Mucosa of descending colon (tissue), 3 donors: ENCODE measurements at regions not wholly inside any gene's neighbourhood (a gene's known extent, or its start where the extent isn't known, plus 50 kb on each side); places are given as distances from the start of the nearest gene placed in this dataset.
A peak's percentile ranks its signal among the peaks of the same experiment; 100 is the strongest.

Source experiments
- ATAC-seq: fragments of 200-7000 bp; cut with Tn5 transposase; one replicate; pipeline ENCODE4 v1.9.1; 2020; ENCODE audit warnings: mild to moderate bottlenecking, moderate library complexity
- DNase-seq, 3 donors: peaks; one replicate each; pipeline ENCODE4 v3.0.0-alpha.2; 2020
- H3K36me3 ChIP-seq: fragments of 200-600 bp; one replicate; pipeline ENCODE4 v1.8.0; 2021; ENCODE audit warnings: low read depth, mild to moderate bottlenecking
- H3K4me1 ChIP-seq: fragments of 200-600 bp; one replicate; pipeline ENCODE4 v1.8.0; 2021; ENCODE audit warnings: low read depth, mild to moderate bottlenecking
- H3K4me3 ChIP-seq: fragments of 200-600 bp; one replicate; pipeline ENCODE4 v1.8.0; 2021; ENCODE audit warnings: mild to moderate bottlenecking
- H3K9me3 ChIP-seq: fragments of 200-600 bp; one replicate; pipeline ENCODE4 v1.8.0; 2021; ENCODE audit warnings: mild to moderate bottlenecking
- intact Hi-C, 2 donors: fragments of 100-400 bp; cut with DNase I in 1 of 2; cut with micrococcal nuclease in 1 of 2; formaldehyde crosslinking; loops; one replicate each; pipeline versions ENCODE4 v1.11.0 to v1.11.1; 2022; cut with DNase I, micrococcal nuclease
- TF ChIP-seq, protein P1 (sequence below): fragments of 200-600 bp; IDR thresholded peaks from one replicate; pipeline ENCODE4 v1.8.0; 2022; ENCODE audit warnings: antibody characterized with exemption, mild to moderate bottlenecking
- donor health status: DM: no; HTN: no; CAD: no; lungs with moderate emphysema.
- donor health status: DM: no; HTN: no; CAD: no.
- donor health status: DM: no; HTN: yes; CAD: no.

DNA sequence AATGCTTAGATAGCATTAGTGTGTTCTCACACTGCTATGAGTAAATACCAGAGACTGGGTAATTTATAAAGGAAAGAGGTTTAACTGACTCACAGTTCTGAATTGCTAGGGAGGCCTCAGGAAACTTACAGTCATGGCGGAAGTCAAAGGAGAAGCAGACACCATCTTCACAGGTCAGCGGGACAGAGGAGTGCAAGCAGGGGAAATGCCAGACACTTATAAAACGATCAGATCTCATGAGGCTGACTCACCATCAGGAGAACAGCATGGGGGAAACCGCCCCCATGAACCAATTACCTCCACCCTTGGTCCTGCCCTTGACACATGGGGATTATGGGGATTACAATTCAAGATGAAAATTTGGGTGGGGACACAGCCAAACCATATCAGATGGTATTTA, 381.5 kb upstream of the DPPA4 start:
- intact Hi-C loops, result no loop called here
- H3K9me3 ChIP-seq, result no peaks in the 10 kb centered on the region
- H3K4me1 ChIP-seq, result no peaks in the 10 kb centered on the region
- ATAC-seq (no peak), DNase-seq (no peak)
- TF ChIP-seq, protein P1, sequence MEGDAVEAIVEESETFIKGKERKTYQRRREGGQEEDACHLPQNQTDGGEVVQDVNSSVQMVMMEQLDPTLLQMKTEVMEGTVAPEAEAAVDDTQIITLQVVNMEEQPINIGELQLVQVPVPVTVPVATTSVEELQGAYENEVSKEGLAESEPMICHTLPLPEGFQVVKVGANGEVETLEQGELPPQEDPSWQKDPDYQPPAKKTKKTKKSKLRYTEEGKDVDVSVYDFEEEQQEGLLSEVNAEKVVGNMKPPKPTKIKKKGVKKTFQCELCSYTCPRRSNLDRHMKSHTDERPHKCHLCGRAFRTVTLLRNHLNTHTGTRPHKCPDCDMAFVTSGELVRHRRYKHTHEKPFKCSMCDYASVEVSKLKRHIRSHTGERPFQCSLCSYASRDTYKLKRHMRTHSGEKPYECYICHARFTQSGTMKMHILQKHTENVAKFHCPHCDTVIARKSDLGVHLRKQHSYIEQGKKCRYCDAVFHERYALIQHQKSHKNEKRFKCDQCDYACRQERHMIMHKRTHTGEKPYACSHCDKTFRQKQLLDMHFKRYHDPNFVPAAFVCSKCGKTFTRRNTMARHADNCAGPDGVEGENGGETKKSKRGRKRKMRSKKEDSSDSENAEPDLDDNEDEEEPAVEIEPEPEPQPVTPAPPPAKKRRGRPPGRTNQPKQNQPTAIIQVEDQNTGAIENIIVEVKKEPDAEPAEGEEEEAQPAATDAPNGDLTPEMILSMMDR, result no peak
- H3K4me3 ChIP-seq, result no peak overlapping the region
- H3K36me3 ChIP-seq, result no peaks in the 10 kb centered on the region

DNA sequence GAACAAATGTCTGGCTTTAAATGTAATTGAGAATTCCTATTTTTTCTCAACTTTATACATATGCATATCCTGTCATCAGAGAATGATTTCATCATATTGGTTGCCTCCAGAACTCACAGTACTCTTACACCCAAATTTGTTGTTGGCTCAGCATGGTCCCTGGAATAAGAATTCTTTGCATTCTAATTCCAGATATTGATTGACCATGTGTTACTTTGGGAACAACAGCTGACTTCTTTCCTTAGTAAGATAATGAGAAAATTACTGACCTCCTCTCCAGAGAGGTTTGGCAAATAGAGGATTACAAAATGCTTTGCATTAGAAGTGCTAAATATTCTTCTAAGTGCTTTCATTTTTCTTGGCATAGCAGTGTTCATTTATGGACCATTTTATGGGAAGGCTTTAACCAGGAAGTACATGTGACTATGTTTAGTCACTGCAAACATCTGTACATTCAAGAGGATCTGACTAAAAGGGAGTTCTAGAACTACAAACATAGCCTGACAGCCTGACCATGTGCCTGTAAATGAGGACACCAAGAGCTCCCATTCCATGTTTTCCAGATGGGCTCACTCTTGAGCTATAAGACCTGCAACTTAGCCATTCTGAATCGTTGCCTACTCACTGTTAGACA, 391.6 kb upstream of the DPPA4 start:
- ATAC-seq, result peak; percentile 68
- H3K9me3 ChIP-seq, result no peaks in the 10 kb centered on the region
- H3K4me3 ChIP-seq, result no peak overlapping the region
- peaks cover 7% of the 10 kb centered on the region for H3K4me1 ChIP-seq
- TF ChIP-seq, protein P1, result no peak
- intact Hi-C loops, result no loop called here
- no peak for DNase-seq
- H3K36me3 ChIP-seq, result no peaks in the 10 kb centered on the region

DNA sequence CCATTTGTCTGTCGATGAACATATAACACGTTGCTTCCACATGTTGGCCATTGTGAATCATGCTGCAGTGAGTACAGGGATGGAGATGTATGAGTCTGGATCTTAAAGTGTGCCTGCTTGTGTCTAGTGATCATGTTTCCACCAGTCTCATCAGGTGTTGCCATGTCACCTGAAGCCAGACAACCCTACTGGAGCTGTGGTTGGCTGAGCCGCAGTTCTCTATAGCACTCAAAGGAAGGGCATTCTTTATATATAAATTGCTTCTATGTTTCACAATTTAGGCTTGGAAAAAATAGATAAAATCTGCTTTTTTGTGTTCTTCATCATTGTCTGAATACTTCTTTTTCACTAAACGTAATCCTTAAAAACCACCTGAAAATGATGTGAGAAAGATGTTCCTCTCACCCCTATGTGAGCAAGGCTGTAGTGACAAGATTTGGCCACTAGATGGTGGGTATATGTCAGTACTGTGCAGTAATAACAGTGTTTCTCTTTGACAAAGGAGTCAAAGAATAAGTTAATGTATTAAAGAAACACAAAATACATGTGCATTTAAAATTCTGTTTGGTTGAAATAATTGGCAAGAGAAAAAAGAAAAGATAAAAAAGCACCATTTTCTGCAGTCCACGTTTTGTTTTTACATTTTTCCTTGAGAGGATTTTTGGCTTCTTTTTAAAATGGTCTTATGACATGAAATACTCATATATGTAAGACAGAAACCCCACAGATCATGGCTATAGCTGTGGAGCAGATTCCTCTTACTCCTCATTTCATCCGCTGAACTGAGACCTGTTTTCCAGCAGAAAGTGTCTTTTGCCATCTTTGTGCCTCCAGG, 394.5 kb upstream of the DPPA4 start:
- Histone ChIP-seq H3K9me3 (peaks cover 2% of the 10 kb centered on the region), H3K4me1 (peaks cover 7% of the 10 kb centered on the region), H3K4me3 (no peak overlapping the region), H3K36me3 (no peaks in the 10 kb centered on the region)
- TF ChIP-seq, protein P1, result peak; percentile 79
- intact Hi-C loops, result loop anchor here in 1 of 2 donors (2.0 kb wide), 1 partner anchor 583 kb away; no protein-coding TSS in a partner anchor
- ATAC-seq, result peak; percentile 83
- peak in 1 of 3 donors; percentile 88 for DNase-seq

DNA sequence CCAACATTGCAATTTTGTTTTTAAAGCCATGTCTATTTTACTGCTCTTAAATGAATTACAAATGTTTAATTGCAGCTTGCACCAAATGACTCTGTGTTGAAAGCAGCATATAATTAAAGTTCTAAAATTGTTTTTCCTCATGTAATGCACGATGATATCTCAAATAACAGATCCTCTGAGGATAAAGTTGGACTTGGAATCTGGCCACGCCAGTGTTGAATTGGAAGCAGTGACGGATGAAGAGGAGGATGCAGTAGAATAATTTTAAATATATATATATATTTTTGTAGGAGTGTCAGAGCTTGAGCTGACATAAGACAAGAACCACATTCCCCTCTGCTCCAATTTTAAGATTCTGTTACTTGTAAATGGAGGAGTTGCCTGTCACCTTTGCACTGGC, 406.6 kb upstream of the DPPA4 start:
- ATAC-seq (no peak), DNase-seq (no peak)
- no peaks in the 10 kb centered on the region for H3K36me3 ChIP-seq
- intact Hi-C loops, result no loop called here
- no peak overlapping the region for H3K4me3 ChIP-seq
- TF ChIP-seq, protein P1, result no peak
- no peaks in the 10 kb centered on the region for H3K9me3 ChIP-seq
- H3K4me1 ChIP-seq, result no peaks in the 10 kb centered on the region

DNA sequence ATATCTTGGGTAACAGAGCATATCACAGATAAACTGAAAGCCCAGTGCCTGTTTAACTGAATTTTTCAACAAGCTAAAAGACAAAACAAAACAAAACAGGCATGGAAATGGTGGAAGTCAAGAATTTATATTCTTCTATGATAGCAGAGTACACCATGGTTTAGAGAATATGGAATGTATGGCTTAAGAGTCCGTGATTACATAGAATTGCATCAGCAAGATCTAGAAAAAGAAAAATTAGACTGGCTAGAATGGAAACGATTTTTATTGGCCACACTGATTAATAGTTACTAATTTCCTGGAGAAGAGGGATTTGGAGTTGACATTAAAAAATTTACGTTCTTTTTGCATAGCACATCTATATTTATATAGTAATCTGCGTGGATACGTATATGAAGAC, 435.2 kb upstream of the DPPA4 start:
- intact Hi-C loops, result no loop called here
- no peaks in the 10 kb centered on the region for H3K9me3 ChIP-seq
- no peaks in the 10 kb centered on the region for H3K36me3 ChIP-seq
- ATAC-seq (no peak), DNase-seq (no peak)
- H3K4me1 ChIP-seq, result no peaks in the 10 kb centered on the region
- no peak overlapping the region for H3K4me3 ChIP-seq
- TF ChIP-seq, protein P1, result no peak
